A673 (cell line): ENCODE measurements at regions not wholly inside any gene's neighbourhood (a gene's known extent, or its start where the extent isn't known, plus 50 kb on each side); places are given as distances from the start of the nearest gene placed in this dataset.

Experiments
- BruUV-seq: library from RNA; stranded (reverse); fragments of 400-500 nt; replicated peaks from 2 replicates; lab custom pipeline; 2021; lab: Mats Ljungman, UMichigan
- CTCF ChIA-PET: fragments of 300-600 bp; sonication (Branson Sonifier 250); formaldehyde crosslinking; loops from one replicate; lab custom pipeline; 2022; ENCODE audit warnings: antibody characterized with exemption; lab: Charles Lee
- POLR2A ChIA-PET: fragments of 300-600 bp; sonication (Branson Sonifier 250); formaldehyde crosslinking; loops from one replicate; lab custom pipeline; 2022; ENCODE audit warnings: antibody characterized with exemption; ENCODE audit not compliant: low non-redundant PET; lab: Charles Lee
- DNase-seq: peaks from one replicate; pipeline ENCODE4 v3.0.0-alpha.2; 2015; ENCODE audit warnings: low spot score
- H3K27ac ChIP-seq: fragments of 200-600 bp; sonication (generic); 2 replicates; pipeline ENCODE4 v1.5.1; 2016; ENCODE audit warnings: mixed run types, low read depth, mild to moderate bottlenecking, mixed read lengths, antibody characterized with exemption, low read length; ENCODE audit not compliant: poor library complexity, severe bottlenecking
- H3K27me3 ChIP-seq: fragments of 200-600 bp; sonication (generic); replicated peaks from 2 replicates; pipeline ENCODE4 v1.6.1; 2017; ENCODE audit warnings: mixed run types, low read depth, mild to moderate bottlenecking, mixed read lengths, antibody characterized with exemption, low read length; ENCODE audit not compliant: insufficient read depth, poor library complexity
- H3K36me3 ChIP-seq: fragments of 200-600 bp; sonication (generic); 2 replicates; pipeline ENCODE4 v1.6.1; 2016; ENCODE audit warnings: mixed run types, mild to moderate bottlenecking, mixed read lengths, antibody characterized with exemption, low read length; ENCODE audit not compliant: insufficient read depth, poor library complexity, severe bottlenecking
- H3K4me1 ChIP-seq: fragments of 200-600 bp; sonication (generic); 2 replicates; pipeline ENCODE4 v1.6.1; 2017; ENCODE audit warnings: mixed run types, mild to moderate bottlenecking, mixed read lengths, antibody characterized with exemption, low read length; ENCODE audit not compliant: insufficient read depth, poor library complexity, severe bottlenecking
- H3K4me3 ChIP-seq: fragments of 200-600 bp; sonication (generic); 2 replicates; pipeline ENCODE4 v1.5.1; 2016; ENCODE audit warnings: low read depth, mixed run types, mild to moderate bottlenecking, mixed read lengths, low read length; ENCODE audit not compliant: poor library complexity, severe bottlenecking
- H3K9me3 ChIP-seq: fragments of 200-600 bp; sonication (generic); 2 replicates; pipeline ENCODE4 v1.6.1; 2016; ENCODE audit warnings: mixed run types, low read depth, mild to moderate bottlenecking, mixed read lengths, antibody characterized with exemption, low read length; ENCODE audit not compliant: poor library complexity, severe bottlenecking
- EZH2 ChIP-seq: fragments of 200-600 bp; sonication (generic); IDR thresholded peaks from 2 replicates; pipeline ENCODE4 v1.6.1; 2017; ENCODE audit warnings: borderline replicate concordance, low read depth, mild to moderate bottlenecking, mixed read lengths, antibody characterized with exemption, low read length; ENCODE audit not compliant: poor library complexity, severe bottlenecking
- intact Hi-C: fragments of 100-400 bp; cut with micrococcal nuclease; formaldehyde crosslinking; loops from one replicate; pipeline ENCODE4 v1.10.0; 2022; ENCODE audit not compliant: unreplicated experiment
- TF ChIP-seq, protein P1 (sequence below): fragments of 300-800, 200-600 bp; sonication (generic); conservative IDR thresholded peaks from 2 replicates; pipeline ENCODE4 v1.5.1; 2017; ENCODE audit warnings: low read depth, mild to moderate bottlenecking, antibody characterized with exemption, low read length, moderate library complexity, mixed read lengths

DNA sequence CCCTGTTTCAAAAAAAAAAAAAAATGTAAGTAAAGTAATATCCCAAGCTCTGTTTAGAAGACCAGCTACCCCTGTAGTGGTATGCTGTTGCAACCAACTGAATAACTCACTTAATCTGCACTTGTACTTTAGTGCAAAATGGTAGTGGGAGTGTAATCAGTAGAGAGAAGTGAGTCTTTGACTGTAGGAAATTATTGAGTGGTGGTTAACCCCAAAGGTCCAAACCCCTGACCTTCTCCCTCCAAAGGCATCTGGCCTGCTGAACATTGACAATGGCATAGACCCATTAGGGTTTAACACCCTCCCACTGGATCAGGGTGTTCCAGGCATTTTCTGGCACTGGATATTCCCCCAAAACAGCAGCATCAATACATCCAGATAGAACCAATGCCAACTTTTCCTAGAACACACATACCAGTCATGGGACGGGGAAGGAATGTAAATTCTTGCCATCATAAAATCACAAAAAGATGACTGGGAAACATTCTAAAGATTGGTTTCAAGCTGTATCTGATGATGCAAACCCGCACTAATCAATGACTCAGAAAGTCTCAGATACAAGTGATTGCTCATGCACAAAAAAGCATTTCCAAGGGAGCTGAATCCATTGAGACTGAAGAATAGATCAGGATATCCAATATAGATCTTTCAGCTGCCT, 110.3 kb downstream of the MRPL39 start:
- Histone ChIP-seq H3K9me3 (no peaks in the 10 kb centered on the region), H3K4me1 (no peaks in the 10 kb centered on the region), H3K36me3 (no peaks in the 10 kb centered on the region), H3K4me3 (no peak overlapping the region), H3K27ac (no peak overlapping the region), H3K27me3 (no peaks in the 10 kb centered on the region)
- BruUV-seq: no TSS peak
- intact Hi-C loops: no loop called here
- DNase-seq: no peak
- ChIA-PET POLR2A (no interaction called here), CTCF (no interaction called here)
- TF ChIP-seq, protein P1, sequence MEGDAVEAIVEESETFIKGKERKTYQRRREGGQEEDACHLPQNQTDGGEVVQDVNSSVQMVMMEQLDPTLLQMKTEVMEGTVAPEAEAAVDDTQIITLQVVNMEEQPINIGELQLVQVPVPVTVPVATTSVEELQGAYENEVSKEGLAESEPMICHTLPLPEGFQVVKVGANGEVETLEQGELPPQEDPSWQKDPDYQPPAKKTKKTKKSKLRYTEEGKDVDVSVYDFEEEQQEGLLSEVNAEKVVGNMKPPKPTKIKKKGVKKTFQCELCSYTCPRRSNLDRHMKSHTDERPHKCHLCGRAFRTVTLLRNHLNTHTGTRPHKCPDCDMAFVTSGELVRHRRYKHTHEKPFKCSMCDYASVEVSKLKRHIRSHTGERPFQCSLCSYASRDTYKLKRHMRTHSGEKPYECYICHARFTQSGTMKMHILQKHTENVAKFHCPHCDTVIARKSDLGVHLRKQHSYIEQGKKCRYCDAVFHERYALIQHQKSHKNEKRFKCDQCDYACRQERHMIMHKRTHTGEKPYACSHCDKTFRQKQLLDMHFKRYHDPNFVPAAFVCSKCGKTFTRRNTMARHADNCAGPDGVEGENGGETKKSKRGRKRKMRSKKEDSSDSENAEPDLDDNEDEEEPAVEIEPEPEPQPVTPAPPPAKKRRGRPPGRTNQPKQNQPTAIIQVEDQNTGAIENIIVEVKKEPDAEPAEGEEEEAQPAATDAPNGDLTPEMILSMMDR: no peak
- TF ChIP-seq EZH2: no peak

DNA sequence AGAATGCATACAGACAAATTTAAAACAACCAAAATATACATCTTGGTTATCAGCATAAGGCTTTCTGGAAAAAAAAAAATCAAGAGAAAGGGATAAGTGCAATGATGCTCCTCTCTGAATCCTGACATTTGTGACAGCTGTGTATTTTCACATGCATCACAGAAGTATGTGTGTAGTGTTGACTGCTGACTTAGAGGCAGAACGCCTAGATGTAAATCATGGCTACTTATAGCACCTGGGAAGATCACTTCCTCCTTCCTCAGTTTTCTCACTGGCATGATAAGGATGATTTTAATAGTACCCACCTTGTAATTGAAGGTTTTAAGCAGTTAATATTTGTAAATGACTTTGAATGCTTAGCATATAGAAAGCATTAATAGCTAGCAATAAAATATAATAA, 112.5 kb downstream of the MRPL39 start:
- POLR2A ChIA-PET: no interaction called here
- BruUV-seq: no TSS peak
- no peak overlapping the region for H3K27ac ChIP-seq
- intact Hi-C loops: no loop called here
- TF ChIP-seq EZH2: no peak
- TF ChIP-seq, protein P1: no peak
- no peaks in the 10 kb centered on the region for H3K9me3 ChIP-seq
- CTCF ChIA-PET: no interaction called here
- no peaks in the 10 kb centered on the region for H3K36me3 ChIP-seq
- no peak overlapping the region for H3K4me3 ChIP-seq
- H3K27me3 ChIP-seq: no peaks in the 10 kb centered on the region
- no peaks in the 10 kb centered on the region for H3K4me1 ChIP-seq
- no peak for DNase-seq

DNA sequence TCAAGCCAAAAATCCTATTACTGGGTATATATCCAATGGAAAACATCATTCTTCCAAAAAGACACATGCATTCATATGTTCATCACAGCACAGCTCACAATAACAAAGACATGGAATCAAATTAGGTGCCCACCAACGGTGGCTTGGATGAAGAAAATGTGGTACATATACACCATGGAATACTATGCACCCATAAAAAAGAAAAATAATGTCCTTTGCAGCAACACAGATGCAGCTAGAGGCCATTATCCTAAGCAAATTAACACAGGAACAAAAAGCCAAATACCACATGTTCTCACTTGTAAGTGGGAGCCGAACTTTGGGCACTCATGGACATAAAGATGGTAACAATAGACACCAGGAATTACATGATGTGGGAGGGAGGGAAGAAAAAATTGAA, 113.6 kb downstream of the MRPL39 start:
- DNase-seq: no peak
- H3K27ac ChIP-seq: no peak overlapping the region
- H3K4me3 ChIP-seq: no peak overlapping the region
- H3K4me1 ChIP-seq: no peaks in the 10 kb centered on the region
- no peaks in the 10 kb centered on the region for H3K36me3 ChIP-seq
- TF ChIP-seq, protein P1: no peak
- no peak for TF ChIP-seq EZH2
- BruUV-seq: no TSS peak
- intact Hi-C loops: no loop called here
- ChIA-PET CTCF (no interaction called here), POLR2A (no interaction called here)
- H3K27me3 ChIP-seq: no peaks in the 10 kb centered on the region
- H3K9me3 ChIP-seq: no peaks in the 10 kb centered on the region
